IMR-90 (cell line): ENCODE measurements at regions not wholly inside any gene's neighbourhood (a gene's known extent, or its start where the extent isn't known, plus 50 kb on each side); places are given as distances from the start of the nearest gene placed in this dataset.

Experiments
- ATAC-seq: fragments of 200-7000 bp; cut with Tn5 transposase; 2 replicates; pipeline ENCODE4 v1.9.1; 2020; ENCODE audit warnings: low read depth, mild to moderate bottlenecking, moderate library complexity
- BruUV-seq: library from RNA; stranded (reverse); fragments of 400-500 nt; replicated peaks from 2 replicates; lab custom pipeline; 2021; lab: Mats Ljungman, UMichigan
- CTCF ChIA-PET: fragments of 300-600 bp; formaldehyde crosslinking; extraction: SDS; loops from one replicate; lab custom pipeline; 2021; ENCODE audit warnings: antibody characterized with exemption; lab: Yijun Ruan, JAX
- POLR2A ChIA-PET: fragments of 300-600 bp; sonication (Branson Sonifier 250); formaldehyde crosslinking; loops from one replicate; lab custom pipeline; 2022; ENCODE audit warnings: antibody characterized with exemption; ENCODE audit not compliant: unreplicated experiment; lab: Charles Lee
- DNase-seq: peaks from one replicate; pipeline ENCODE4 v3.0.0; 2013
- H2AFZ ChIP-seq: replicated peaks from 2 replicates; pipeline ENCODE3; 2013; ENCODE audit warnings: low read length, mild to moderate bottlenecking; ENCODE audit not compliant: poor library complexity
- H2AK5ac ChIP-seq: 2 replicates; pipeline ENCODE4 v1.6.1; 2013; ENCODE audit warnings: low read depth, low read length, inconsistent platforms
- H2AK9ac ChIP-seq: replicated peaks from 2 replicates; pipeline ENCODE3; 2013; ENCODE audit warnings: mild to moderate bottlenecking, low read depth, low read length, moderate library complexity; ENCODE audit not compliant: poor library complexity
- H2BK120ac ChIP-seq: 2 replicates; pipeline ENCODE4 v1.6.1; 2013; ENCODE audit warnings: low read depth, low read length, inconsistent platforms
- H2BK15ac ChIP-seq: 3 replicates; pipeline ENCODE4 v1.6.1; 2013; ENCODE audit warnings: low read depth, low read length, inconsistent platforms
- H2BK20ac ChIP-seq: 2 replicates; pipeline ENCODE4 v1.6.1; 2013; ENCODE audit warnings: low read depth, mild to moderate bottlenecking, inconsistent platforms, low read length, moderate library complexity
- H2BK5ac ChIP-seq: 2 replicates; pipeline ENCODE4 v1.6.1; 2013; ENCODE audit warnings: mild to moderate bottlenecking, low read depth, low read length, inconsistent platforms; ENCODE audit not compliant: poor library complexity, severe bottlenecking
- H3K14ac ChIP-seq: replicated peaks from 2 replicates; pipeline ENCODE4 v1.6.1; 2013; ENCODE audit warnings: low read depth, low read length, inconsistent platforms
- H3K18ac ChIP-seq: 2 replicates; pipeline ENCODE4 v1.6.1; 2013; ENCODE audit warnings: low read depth, low read length, control low read depth
- H3K23ac ChIP-seq: 2 replicates; pipeline ENCODE4 v1.6.1; 2013; ENCODE audit warnings: low read depth, low read length, inconsistent platforms
- H3K27ac ChIP-seq: 2 replicates; pipeline ENCODE4 v1.5.1; 2013; ENCODE audit warnings: mild to moderate bottlenecking, control low read depth, low read length; ENCODE audit not compliant: insufficient read depth
- H3K27me3 ChIP-seq: 2 replicates; pipeline ENCODE4 v1.6.1; 2013; ENCODE audit warnings: low read length; ENCODE audit not compliant: control insufficient read depth, insufficient read depth
- H3K36me3 ChIP-seq: 2 replicates; pipeline ENCODE4 v1.6.1; 2013; ENCODE audit warnings: low read length, mixed read lengths; ENCODE audit not compliant: control insufficient read depth, insufficient read depth
- H3K4ac ChIP-seq: 2 replicates; pipeline ENCODE4 v1.6.1; 2013; ENCODE audit warnings: low read depth, low read length, inconsistent platforms
- H3K4me1 ChIP-seq: 2 replicates; pipeline ENCODE4 v1.6.1; 2013; ENCODE audit warnings: low read length, mixed read lengths; ENCODE audit not compliant: control insufficient read depth, insufficient read depth
- H3K4me2 ChIP-seq: 2 replicates; pipeline ENCODE4 v1.6.1; 2013; ENCODE audit warnings: low read depth, mild to moderate bottlenecking, control low read depth, low read length, moderate library complexity
- H3K4me3 ChIP-seq: 2 replicates; pipeline ENCODE4 v1.5.1; 2013; ENCODE audit warnings: low read depth, mild to moderate bottlenecking, control low read depth, low read length, moderate library complexity; ENCODE audit not compliant: insufficient read depth
- H3K56ac ChIP-seq: 2 replicates; pipeline ENCODE4 v1.6.1; 2013; ENCODE audit warnings: low read length, inconsistent platforms; ENCODE audit not compliant: insufficient read depth; ENCODE audit errors: extremely low read depth
- H3K79me1 ChIP-seq, 2 experiments: 2 replicates each; pipeline ENCODE4 v1.6.1; 2013; ENCODE audit warnings: low read length in 2 of 2, inconsistent platforms in 1 of 2, low read depth in 1 of 2
- H3K9ac ChIP-seq: 2 replicates; pipeline ENCODE4 v1.6.1; 2013; ENCODE audit warnings: low read depth, low read length, control low read depth
- H3K9me1 ChIP-seq: 2 replicates; pipeline ENCODE4 v1.6.1; 2013; ENCODE audit warnings: low read length, inconsistent platforms; ENCODE audit not compliant: insufficient read depth
- H3K9me3 ChIP-seq: 2 replicates; pipeline ENCODE4 v1.6.1; 2013; ENCODE audit warnings: low read length; ENCODE audit not compliant: control insufficient read depth, insufficient read depth
- H4K20me1 ChIP-seq: 2 replicates; pipeline ENCODE4 v1.6.1; 2013; ENCODE audit warnings: low read length, inconsistent platforms; ENCODE audit not compliant: insufficient read depth
- H4K5ac ChIP-seq: 2 replicates; pipeline ENCODE4 v1.6.1; 2013; ENCODE audit warnings: mild to moderate bottlenecking, low read depth, low read length, control low read depth
- H4K8ac ChIP-seq, 2 experiments: 2 replicates each; pipeline ENCODE4 v1.6.1; 2013; ENCODE audit warnings: low read depth in 2 of 2, low read length in 2 of 2, control low read depth in 1 of 2, inconsistent platforms in 1 of 2
- H4K91ac ChIP-seq: 2 replicates; pipeline ENCODE4 v1.6.1; 2013; ENCODE audit warnings: low read depth, low read length, inconsistent platforms; ENCODE audit not compliant: insufficient read depth
- MAFK ChIP-seq: IDR thresholded peaks from 2 replicates; pipeline ENCODE4 v1.6.1; 2012; ENCODE audit warnings: low read depth, low read length, improper control_type of control experiment
- WGBS, 2 experiments: methylation state at CpG; one replicate each; pipeline versions ENCODE4 v1.1.5 to v1.1.7; 2013; ENCODE audit warnings: missing lambda C conversion rate in 2 of 2; ENCODE audit not compliant: insufficient read length in 1 of 2; ENCODE audit errors: extremely low coverage in 2 of 2; 5-methylcytosine and 5-hydroxymethylcytosine counted together
- dilution Hi-C: fragments of 300-500 bp; cut with HindIII; formaldehyde crosslinking; loops from one replicate; pipeline ENCODE4 v1.14.3; 2018; ENCODE audit warnings: low sequenced_read_pairs; ENCODE audit not compliant: unreplicated experiment
- in situ Hi-C: fragments of 300-500 bp; cut with MboI; formaldehyde crosslinking; loops from 3 replicates; pipeline ENCODE4 v1.14.3; 2019; ENCODE audit warnings: low sequenced_read_pairs, inconsistent platforms, mixed read lengths
- intact Hi-C: fragments of 100-400 bp; cut with micrococcal nuclease; formaldehyde crosslinking; loops from 2 replicates; pipeline ENCODE4 v1.10.0; 2022
- TF ChIP-seq, protein P1 (sequence below): fragments of 150-350 bp; IDR thresholded peaks from 2 replicates; pipeline ENCODE4 v1.6.1; 2017; ENCODE audit warnings: mild to moderate bottlenecking, antibody characterized with exemption, low read length, low read depth

- dilution Hi-C loops (no loop called here), intact Hi-C loops (no loop called here), in situ Hi-C loops (no loop called here)
- H2BK5ac ChIP-seq = no peak overlapping the region
- H3K36me3 ChIP-seq = no peaks in the 10 kb centered on the region
- no peak overlapping the region for H3K56ac ChIP-seq
- no peak overlapping the region for H4K91ac ChIP-seq
- no TSS peak for BruUV-seq
- no peak overlapping the region for H2BK20ac ChIP-seq
- H3K9me3 ChIP-seq = no peaks in the 10 kb centered on the region; the same call in 1 of the 2 replicates
- no peak overlapping the region for H2AFZ ChIP-seq
- no peaks in the 10 kb centered on the region for H3K79me1 ChIP-seq
- CTCF ChIA-PET = interaction anchor here (1.2 kb wide), 1 partner anchor 11 kb away, joined by 3 read pairs; no protein-coding TSS in a partner anchor
- ATAC-seq (no peak), DNase-seq (no peak)
- no peaks in the 10 kb centered on the region; the same call in 1 of the 2 replicates for H3K4me1 ChIP-seq
- H3K4me2 ChIP-seq = no peak overlapping the region
- no peak overlapping the region for H2BK15ac ChIP-seq
- no peak overlapping the region for H2BK120ac ChIP-seq
- no peak overlapping the region for H3K9ac ChIP-seq
- no peak overlapping the region for H2AK5ac ChIP-seq
- H3K14ac ChIP-seq = no peak overlapping the region
- H4K8ac ChIP-seq = no peak overlapping the region
- peaks cover 6% of the 10 kb centered on the region for H3K27me3 ChIP-seq
- H3K18ac ChIP-seq = no peak overlapping the region
- peak; percentile 81 for TF ChIP-seq MAFK
- TF ChIP-seq, protein P1, sequence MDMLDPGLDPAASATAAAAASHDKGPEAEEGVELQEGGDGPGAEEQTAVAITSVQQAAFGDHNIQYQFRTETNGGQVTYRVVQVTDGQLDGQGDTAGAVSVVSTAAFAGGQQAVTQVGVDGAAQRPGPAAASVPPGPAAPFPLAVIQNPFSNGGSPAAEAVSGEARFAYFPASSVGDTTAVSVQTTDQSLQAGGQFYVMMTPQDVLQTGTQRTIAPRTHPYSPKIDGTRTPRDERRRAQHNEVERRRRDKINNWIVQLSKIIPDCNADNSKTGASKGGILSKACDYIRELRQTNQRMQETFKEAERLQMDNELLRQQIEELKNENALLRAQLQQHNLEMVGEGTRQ = no peak
- H2AK9ac ChIP-seq = no peak overlapping the region
- H3K27ac ChIP-seq = no peak overlapping the region
- no peak overlapping the region for H4K5ac ChIP-seq
- H3K4ac ChIP-seq = no peak overlapping the region
- no peak overlapping the region for H3K4me3 ChIP-seq
- H4K20me1 ChIP-seq = no peaks in the 10 kb centered on the region
- no CpG with 5 or more reads among the region's 2 CpGs for WGBS, 2 experiments
- no peaks in the 10 kb centered on the region for H3K9me1 ChIP-seq
- POLR2A ChIA-PET = no interaction called here
- no peak overlapping the region for H3K23ac ChIP-seq
These were observed 76.5 kb downstream of the C1D start for GRCh38 chr2:67986258-67986657.
